ENCODE measurements at regions not wholly inside any gene's neighbourhood (a gene's known extent, or its start where the extent isn't known, plus 50 kb on each side); places are given as distances from the start of the nearest gene placed in this dataset.

- no peak for TF ChIP-seq CTCF (IDR thresholded peaks at IDR 0.05; ENCODE audit: insufficient read depth, low read length, poor library complexity, severe bottlenecking)
- TF ChIP-seq EZH2phosphoT487 (conservative IDR thresholded peaks at IDR 0.05; ENCODE audit: low read length): no peak
Observed at GRCh38 chr11:131099746-131100145, 183.5 kb upstream of the SNX19 start.

Measured in SU-DHL-6 (cell line).